GM18873 (cell line): ENCODE measurements at regions not wholly inside any gene's neighbourhood (a gene's known extent, or its start where the extent isn't known, plus 50 kb on each side); places are given as distances from the start of the nearest gene placed in this dataset.
"Not testable (repeated sequence)": the region's sequence is repeated elsewhere in the genome, so short reads cannot be mapped to it uniquely, and the experiment has no call there.

Experiments used
- ATAC-seq: cut with Tn5 transposase; IDR thresholded peaks from one replicate; pipeline ENCODE4 v1.9.1; 2021; ENCODE audit warnings: mild to moderate bottlenecking, moderate library complexity, moderate number of reproducible peaks; ENCODE audit not compliant: unreplicated experiment, low FRiP score

DNA sequence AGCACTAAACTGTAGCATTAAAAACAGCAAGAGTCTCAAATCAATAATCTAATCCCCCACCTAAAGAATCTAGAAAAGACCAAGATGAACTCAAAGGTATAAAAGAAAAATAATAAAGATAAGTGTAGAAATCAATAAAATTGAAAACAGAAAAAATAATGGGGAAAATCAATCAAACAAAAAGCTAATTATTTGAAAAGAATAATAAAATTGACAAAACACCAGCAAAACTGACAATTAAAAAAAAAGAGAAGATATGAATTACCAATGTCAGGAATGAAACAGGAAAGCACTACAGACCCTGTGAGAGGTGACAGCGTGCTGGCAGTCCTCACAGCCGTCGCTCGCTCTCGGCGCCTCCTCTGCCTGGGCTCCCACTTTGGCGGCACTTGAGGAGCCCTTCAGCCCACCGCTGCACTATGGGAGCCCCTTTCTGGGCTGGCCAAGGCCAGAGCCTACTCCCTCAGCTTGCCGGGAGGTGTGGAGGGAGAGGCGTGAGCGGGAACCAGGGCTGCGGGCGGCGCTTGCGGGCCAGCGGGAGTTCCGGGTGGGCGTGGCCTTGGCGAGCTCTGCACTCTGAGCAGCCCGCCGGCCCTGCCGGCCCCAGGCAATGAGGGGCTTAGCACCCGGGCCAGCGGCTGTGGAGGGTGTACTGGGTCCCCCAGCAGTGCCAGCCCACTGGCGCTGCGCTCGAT is 105.3 kb upstream of the HEY2 start:
- ATAC-seq: not testable (repeated sequence)

GRCh38 chr6:125647391-125647790 is 102.0 kb upstream of the HEY2 start:
- ATAC-seq: no peak

GRCh38 chr6:125653752-125654151 is 95.7 kb upstream of the HEY2 start:
- ATAC-seq: not testable (repeated sequence)

- no peak for ATAC-seq
Observed at GRCh38 chr6:125655511-125655910, 93.9 kb upstream of the HEY2 start.

- no peak for ATAC-seq
Observed at GRCh38 chr6:125656287-125656870, 93.1 kb upstream of the HEY2 start.

- ATAC-seq: no peak
Observed at GRCh38 chr6:125658136-125658535, 91.3 kb upstream of the HEY2 start.

GRCh38 chr6:125658759-125659431 is 90.5 kb upstream of the HEY2 start:
- no peak for ATAC-seq

DNA sequence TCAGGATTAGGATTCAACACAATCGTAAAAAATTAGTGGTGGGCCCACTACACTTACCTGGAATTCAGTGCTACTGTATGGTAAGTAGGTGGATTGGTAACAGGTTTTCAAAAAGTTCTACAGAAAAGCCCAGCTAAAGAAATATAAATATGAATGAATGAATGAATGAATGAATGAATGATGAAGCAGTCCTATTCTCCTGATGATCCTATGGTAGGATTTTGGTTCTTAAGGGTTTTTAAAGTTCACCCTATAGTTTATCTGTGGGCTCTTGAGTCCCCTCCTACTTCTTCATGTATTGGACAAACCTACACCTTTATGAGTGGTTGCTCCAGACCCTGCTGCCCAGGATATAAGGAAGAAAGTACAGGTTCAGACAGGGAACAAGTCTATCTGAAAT is 89.5 kb upstream of the HEY2 start:
- no peak for ATAC-seq

GRCh38 chr6:125662296-125662695 is 87.1 kb upstream of the HEY2 start:
- ATAC-seq: no peak

DNA sequence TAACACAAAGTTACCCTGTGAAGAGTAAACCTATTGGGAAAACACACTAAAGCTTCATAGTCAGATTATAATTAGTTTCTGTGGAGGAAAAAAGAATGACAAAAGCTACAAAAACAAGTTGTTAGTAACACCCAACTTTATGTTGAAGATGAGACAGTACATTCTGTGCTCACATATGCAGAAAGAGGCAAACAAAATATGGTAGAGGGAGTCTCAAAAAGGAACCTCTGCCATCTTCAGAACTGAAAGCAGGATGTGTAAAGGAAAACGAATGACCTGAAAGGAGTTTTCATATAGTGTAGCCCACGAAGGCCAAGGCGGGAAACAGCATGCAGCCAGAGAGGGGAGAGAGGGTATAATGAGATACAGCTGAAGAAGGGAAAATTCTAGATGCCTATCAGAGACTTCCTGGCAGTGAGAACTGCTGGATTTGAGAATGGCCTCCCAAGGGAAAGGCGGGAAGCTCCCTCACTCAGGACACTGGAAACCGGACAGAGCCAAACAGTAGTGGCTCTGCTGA is 84.1 kb upstream of the HEY2 start:
- no peak for ATAC-seq

GRCh38 chr6:125667326-125667725 is 82.1 kb upstream of the HEY2 start:
- ATAC-seq: no peak

DNA sequence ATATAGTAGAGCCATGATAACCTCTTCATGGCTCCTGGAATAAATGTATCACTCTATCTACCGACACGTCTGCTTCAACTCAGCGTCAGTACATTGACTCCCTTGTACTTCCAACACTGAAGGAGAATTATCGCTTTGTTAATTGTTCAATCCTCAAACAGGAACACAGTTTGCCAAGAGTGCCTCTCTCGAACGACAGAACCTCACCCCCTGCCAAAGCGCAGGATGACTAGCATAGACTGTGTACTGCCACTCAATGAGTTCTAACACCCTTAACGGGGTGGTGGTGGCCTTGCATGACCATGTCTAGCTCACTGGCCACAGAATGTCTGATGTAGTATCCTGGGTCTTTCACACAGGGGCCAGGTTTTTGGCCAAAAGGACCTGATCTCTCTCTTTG is 81.4 kb upstream of the HEY2 start:
- ATAC-seq: no peak

- ATAC-seq: no peak
Observed at GRCh38 chr6:125670568-125670967, 78.9 kb upstream of the HEY2 start.

- no peak for ATAC-seq
Observed at GRCh38 chr6:125671323-125671722, 78.1 kb upstream of the HEY2 start.

- no peak for ATAC-seq
Observed at GRCh38 chr6:125674230-125674629, 75.2 kb upstream of the HEY2 start.

DNA sequence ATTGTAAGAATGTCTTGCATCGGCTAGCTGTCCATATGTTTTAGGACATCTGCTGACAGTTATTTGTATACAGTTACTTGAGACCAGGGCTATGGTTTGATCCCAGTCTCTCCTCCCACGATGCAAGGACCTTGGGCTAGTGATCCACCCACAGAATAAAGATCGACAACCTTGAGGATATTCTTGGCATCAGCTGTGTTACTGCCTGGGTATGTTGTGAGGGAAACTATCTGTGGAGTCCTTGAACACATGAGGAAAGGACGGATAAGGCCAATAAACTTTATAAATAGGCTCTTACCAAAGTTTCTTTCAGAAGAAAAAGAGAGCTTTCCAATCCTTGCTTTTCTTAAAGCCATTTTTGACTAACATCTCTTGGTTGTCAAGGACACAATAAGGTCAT is 70.8 kb upstream of the HEY2 start:
- no peak for ATAC-seq

GRCh38 chr6:125679128-125679527 is 70.3 kb upstream of the HEY2 start:
- no peak for ATAC-seq

DNA sequence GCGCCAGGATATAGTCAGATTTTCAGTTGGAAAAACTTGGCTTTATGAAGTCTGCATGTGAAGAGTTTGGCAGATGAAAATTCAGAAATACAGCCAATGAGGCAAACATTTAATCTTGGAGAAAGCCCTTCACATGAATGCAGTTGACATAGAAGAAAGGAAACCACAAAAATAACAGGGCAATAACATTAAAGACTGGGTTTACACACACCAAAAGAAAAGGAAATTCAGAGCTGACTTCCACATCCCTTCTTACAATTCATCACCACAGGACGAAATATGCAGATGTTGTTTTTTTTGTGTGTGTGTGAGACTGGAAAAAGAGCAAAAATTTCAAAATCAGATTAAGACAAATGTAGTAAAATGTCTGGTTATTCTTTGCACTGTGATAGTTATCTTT is 69.8 kb upstream of the HEY2 start:
- no peak for ATAC-seq

GRCh38 chr6:125682939-125683338 is 66.5 kb upstream of the HEY2 start:
- no peak for ATAC-seq

- ATAC-seq: no peak
Observed at GRCh38 chr6:125688138-125688537, 61.3 kb upstream of the HEY2 start.

- ATAC-seq: no peak
Observed at GRCh38 chr6:125693480-125693879, 56.0 kb upstream of the HEY2 start.

DNA sequence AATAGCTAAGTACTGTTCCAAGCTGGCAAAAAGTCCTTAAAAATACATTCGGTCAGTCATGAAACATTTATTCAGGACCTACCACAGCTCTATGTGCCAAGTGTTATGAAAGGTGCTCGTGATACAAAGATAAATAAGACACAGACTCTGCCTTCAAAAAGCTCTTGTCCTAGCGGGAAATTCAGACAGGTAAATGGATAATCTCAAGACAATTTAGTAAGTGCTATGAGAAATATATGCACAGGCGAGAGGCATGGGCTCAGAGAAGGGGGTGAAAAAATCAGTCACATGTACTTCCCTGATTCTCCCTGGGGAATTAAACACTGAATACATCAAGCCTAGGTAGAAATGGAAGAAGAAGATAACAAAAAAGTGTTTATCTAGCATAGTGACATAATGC is 49.8 kb upstream of the HEY2 start:
- no peak for ATAC-seq
